ENCODE measurements at regions not wholly inside any gene's neighbourhood (a gene's known extent, or its start where the extent isn't known, plus 50 kb on each side); places are given as distances from the start of the nearest gene placed in this dataset.

DNA sequence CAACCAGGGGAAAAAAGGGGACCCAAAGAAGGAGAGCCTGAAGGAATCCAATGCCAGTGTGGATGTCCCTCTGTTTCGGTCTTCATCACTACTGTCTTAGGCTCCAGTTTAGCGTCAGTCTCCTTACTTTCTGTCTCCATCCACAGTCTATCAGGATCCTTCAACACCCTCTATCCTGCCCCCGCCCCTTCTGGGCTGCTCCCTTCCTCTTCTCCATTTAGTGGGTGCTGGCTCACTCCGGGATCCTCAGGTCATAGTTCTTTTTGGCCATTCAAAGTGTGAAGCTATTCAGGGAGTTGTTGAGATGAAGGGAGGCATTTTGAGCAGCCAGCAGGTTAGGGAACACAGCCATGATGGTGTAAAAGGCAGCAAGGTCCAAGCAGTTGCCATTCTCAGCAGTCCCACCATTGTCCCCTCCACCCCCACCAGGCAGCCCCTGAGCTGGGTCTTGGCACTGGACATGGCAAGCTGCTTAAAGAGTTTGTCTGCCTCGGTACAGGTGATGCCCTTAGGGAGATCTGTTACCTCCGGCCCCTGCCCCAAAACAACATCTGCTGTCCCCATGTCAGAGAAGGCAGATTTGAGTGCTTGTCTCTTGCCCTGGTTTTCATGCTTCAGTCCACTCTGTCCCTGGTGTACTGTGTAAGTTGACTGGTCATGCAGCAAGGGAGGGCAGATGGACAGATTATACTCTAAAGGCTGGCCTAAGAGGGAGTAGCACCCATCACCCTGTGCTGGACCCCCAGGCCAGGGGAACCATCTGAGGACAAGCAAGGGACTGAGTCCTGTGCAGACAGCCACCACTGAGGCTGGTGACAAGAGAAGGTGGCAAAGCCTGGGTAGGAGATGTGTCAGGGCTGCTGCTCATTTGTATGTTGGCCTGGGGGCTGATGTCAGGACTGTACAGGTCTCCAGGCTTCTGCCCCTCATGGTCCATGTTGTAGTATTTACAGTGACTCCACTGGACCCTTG is 842.0 kb downstream of the HACE1 start:
- DNase-seq: no peak

DNA sequence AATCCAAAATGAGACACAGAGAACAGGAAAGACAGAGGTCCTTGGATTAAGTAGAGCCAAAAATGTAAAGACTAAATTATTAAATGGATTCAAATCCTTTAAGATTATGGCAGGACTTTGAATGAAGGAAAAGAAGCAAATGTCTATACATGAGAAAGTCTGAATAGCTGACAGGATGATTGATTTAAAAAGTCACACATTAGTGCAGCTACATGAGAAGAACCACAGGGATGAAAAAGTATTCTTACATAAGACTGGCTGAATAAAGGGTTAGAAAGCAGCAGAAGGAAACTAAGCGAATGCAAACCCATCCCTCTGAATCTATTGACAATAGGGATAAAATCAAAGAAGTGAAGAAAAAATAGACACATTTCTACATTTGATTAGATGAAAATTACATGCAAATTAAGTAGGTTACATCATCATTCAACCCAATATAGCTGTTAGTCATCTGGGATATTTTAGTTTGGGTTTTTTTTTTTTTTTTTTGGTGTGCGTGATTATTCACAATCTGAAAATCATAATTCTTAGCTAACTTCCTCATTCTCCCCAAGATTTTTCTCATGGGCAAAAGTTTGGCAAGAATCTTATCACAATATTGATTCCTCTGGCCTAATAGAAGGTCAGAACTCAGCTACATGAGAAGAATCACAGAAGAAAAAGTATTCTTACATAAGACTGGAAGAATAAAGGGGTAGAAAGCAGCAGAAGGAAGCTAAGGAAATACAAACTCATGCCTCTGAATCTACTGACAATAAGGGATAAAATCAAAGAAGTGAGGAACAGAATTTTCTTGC is 845.4 kb downstream of the HACE1 start:
- no peak for DNase-seq

DNA sequence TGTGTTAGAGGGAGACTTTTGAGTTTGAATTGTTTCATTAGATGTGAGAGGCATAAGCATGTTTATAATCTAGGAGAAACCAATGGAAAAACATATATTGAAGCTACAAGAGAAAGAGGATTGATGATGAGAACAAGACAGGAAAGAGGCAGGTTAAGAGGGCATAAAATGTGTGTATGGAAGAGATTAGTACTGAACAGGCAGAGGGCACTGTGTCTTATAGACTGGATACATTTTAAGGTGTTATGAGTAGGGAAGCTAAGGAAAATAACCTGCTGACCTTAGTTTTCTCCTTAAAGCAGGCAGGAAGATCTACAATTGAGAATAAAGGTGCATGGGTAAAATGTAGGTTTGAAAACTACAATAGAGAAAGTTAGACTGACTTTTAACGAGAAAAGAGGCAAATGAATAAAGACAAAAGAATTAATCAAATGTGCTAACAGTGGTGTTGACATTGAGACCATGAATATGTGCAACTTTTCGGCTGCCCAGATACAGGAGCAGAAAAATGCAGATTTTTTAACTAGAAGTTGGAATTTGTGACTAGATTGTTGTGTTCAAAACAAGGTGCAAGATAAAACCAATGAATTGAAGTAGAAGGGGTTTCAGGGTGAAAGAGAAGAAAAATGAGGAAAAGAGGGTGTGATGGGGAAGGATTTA is 846.3 kb downstream of the HACE1 start:
- no peak for DNase-seq

DNA sequence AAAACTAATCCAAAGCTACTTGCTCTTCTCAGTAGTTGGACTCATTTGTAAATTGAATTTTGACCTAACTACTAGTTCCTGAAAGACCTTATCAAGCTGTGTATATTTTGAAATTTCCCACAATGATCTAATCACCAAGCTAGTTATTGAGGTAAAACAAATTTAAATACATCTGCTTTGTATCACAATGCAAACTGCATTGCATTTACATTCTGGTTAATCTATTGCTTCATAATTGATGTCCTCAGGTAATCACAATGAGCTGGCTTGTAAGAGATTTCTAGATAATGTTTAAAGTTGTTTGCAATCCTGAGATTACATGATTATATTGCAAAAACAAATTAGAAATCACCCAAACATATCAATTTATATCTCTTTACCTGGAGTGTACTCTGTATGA is 848.8 kb downstream of the HACE1 start:
- no peak for DNase-seq

DNA sequence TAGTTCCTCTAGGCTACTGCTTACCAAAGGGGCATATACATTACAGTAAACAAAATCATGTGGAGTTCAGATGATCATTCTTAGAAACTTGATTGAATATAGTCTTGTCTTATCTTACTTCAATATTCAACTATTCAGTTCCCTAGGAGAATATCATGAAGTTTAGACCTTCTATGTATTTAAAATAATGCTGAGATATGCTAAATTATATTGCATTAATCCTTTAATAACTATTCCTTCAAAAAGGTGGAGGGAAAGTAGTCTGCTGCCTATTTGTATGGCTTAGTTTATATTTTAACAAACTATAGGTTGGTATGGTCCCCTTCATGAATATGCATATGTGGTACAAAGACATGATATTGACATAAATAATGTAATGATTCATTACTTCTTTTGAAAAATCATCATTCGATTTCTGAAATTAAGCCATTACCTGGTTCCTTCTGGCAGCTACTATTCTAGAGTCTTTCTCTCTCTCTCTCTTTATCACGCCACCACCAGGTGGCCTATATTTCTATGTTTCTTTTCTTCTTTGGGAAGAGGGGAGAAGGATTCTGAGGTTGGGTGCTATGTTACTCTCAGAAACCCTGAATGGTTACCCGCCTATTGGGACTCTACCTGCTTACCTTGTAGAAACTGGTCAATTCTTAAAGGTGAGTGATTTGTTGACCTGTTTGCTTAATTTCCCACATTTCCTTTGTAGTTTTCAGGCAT is 855.8 kb downstream of the HACE1 start:
- DNase-seq: no peak

DNA sequence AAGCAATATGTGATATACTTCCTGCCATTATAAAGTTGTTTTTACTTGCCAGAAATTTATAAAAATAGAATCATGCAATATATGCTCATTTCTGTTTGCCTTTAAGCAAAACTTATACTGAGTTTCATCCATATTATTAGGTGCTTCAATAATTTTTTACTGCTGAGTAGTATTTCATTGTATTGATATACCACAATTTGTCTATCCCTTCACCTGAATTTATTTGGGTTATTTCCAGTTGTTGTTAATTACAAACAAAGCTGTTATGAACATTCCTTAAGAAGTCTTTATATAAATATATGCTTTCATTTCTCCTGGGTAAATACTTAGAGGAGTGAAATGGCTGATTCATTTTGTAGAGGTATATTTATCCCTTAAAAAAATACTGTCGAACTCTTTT is 864.1 kb downstream of the HACE1 start:
- DNase-seq: no peak

DNA sequence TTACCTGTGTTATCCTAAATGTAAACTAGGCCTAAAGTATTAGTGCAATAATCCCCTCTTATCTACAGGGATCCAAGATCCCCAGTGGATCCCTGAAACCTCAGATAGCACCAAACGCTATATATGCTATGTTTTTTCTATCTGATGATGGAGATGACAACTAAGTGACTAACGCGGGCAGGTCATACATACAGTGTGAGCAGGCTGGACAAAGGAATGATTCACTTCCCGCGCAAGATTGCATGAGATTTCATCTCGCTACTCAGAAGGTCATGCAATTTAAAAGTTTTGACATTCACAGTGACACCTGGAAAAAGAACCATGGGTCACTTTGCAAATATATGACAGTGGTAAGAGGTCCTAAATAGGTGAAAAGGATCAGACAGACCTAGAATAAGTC is 875.9 kb downstream of the HACE1 start:
- DNase-seq: no peak

DNA sequence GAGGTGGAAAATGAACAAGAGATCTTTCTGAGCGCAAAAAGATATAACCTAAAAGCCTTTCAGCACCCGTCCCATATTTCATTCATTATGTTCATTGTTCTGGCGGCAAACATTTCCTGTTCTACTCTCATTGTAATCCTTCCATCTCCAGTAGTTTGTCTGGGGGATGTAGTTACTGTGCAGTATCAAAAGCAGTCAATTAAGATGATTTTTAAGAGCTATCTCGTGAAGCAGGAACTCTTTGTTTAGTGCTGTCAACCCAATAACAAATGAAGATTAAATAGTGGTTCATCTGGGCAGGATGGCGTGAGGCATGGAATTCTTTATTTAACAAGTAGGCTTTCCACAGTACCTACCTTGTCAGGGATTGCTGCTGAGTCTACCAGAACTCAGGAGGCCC is 876.7 kb downstream of the HACE1 start:
- DNase-seq: no peak

DNA sequence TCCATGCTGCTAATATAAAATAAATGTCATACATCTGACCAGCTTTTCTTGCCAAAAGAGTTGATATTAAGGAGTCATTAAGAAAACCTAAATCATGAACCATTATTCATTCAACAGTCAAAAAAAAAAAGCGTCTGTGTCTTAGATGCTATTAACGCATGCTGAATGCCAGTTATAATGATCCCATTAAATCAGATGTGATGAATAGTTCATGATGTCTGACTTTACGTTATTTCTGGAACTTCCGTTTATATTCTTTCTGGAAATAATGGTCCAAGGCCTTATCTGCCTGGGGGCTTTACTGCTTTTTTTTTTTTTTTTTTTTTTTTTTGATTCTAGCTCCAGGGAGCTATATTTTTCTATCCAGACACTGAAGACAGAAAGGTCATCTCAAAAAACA is 877.1 kb downstream of the HACE1 start:
- no peak for DNase-seq

DNA sequence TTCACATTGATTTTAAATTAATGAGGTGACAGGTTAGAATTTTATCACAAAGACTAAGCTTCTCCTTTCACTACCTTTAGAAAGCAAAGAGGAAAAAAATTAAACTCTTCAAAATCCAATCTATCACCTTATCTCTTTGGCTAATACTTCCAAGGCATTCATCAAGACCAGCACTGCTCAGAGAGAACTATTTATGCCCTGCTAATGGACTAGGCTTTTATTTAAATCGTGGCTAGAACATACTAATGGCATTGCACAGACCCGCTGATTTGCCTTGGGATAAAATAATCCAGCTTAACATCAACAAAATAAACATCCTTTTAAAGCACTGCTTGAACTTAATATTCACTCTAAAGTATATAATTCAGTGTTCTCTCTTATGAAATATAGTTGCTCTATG is 880.4 kb downstream of the HACE1 start:
- DNase-seq: no peak

DNA sequence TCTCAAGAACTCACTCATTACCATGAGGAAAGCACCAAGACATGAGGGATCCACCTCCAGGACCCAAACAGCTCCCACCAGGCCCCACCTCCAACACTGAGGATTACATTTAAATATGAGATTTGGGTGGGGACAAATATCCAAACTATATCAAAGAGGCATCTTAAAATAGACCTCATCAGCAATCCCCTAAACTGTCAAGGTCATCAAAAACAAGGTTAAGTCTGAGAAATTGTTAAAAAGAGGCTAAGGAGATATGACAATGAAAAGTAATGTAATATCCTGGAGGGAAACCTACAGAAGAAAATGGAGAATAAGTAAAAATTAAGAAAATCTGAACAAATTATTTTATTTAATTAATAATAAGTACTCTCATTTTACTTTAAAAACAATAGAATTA is 922.3 kb downstream of the HACE1 start:
- no peak for DNase-seq

DNA sequence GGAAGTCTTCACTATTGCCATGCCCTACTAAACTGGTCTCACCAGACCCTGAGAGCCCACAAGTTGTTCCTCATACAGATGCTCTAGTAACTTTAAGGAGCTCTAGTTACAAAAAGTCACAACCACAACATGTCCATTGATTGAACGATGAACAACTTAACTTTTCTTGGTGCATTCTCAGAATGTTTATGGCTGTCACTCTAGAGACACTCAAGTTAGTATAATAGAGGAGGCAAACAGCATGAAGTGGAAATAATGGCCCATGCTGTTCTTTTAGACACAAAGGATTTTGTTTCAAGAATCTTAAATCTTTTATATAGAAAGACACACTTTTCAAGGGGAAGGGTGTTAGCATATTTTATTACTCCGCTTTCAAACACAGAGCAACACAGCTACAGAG is 934.4 kb downstream of the HACE1 start:
- no peak for DNase-seq

DNA sequence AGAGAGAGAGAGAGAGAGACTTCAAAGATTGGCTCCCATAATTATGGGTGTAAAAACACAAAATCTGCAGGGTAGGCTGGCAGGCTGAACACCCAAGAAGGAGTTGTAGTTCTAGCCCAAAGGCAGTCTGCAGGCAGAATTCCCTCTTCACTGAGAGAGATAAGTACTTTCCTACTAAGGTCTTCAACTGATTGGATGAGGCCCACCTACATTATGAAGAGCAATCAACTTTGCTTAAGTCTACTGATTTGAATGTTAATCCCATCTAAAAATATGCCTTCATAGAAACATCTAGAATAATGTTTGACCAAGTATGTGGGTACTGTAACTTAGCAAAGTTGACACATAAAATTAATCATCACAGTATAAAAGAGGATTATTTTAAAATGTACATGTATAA is 949.7 kb downstream of the HACE1 start:
- DNase-seq: no peak

DNA sequence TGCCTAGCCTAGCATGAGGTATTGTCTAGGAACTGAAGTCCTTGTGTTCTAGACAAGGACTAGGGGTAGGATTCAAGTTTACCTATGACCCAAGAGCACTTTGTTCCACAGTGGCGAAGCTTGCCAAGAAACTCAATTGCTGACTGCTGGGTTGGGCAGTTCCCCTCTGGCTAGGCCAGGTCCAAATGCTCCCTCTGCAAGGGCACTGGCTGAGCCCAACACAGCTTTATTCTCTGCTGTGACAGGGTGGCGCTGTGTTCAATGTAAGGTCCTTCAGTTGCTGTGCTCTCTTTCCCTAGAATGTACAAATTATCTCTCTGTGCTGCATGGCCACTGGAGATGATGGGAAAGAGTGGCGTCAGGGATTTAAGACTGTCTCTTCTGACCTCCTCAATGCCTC is 950.8 kb downstream of the HACE1 start:
- no peak for DNase-seq

DNA sequence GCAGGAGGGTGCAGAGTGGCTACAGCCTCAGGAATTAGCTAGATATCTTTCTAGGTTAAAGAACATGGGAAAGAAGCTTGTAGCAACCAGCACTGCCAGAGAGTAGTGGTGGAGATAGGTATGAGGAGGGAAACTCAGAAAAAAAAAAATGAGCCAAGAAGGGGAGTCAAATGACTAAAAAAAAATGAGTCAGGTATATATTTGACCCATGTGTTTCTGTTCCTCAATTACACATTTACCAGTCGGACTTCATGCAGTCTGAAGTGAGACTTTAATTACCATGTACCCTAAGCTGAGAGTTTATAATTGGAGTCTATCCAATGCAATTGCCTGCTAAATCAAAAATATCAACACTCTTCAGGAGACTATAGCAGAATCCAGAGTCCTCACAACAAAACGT is 964.6 kb downstream of the HACE1 start:
- DNase-seq: no peak

DNA sequence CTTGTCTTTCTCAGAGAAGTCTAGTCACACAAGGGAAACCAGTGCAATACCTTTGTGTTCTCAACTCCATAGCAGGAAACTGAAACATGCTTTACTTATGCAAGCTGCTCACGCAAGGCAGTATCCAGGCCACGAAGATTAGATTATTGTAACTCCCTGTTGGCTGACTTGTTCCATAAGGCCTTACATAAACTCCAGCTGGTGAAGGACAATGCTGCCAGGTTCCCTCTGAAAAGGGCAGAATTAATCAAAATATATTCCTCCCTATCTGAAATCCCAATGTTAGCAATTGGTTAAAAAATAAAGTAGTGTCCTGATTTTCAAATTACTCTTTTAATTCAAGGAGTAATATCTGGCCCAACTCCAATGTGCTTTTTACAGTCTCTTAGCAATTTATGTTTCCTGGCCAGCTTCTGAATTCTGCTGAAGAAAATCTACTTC is 966.6 kb downstream of the HACE1 start:
- no peak for DNase-seq

DNA sequence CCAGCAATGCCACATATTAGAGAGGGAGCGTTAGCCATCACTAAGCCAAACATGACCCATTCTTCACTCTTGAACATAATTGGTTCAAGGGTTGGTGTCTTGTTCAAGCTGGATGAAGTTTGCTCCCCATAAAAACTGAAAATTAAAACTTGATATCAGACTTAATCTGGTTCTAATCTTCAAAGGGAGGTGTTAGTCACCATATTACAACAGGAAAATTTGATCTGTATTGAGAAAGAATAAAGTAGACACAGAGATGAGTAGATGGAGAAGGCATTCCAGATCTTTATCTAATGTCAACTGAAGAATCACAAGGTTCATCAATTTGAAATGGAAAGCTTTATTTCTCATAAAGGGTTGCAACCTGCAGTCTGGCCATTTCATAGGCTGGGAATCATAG is 972.8 kb downstream of the HACE1 start:
- no peak for DNase-seq

DNA sequence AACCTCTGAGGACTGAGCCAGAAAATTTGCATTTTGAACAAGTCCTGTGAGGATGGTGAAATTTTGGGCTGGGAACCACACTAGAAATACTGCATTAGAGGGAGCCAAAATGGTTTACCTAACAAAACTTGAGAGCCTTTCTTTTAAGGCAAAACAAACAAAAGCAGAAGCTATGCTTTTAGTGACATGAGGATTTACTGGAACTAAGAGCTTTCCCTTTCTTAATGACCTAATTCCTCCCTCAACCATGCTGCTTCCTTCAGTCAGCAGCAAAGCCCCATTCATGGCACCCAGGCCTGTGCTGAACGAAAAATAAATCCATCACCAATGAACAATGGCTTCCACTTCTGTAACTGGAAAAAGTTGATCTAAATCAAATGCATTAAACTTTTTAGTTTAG is 974.3 kb downstream of the HACE1 start:
- DNase-seq: no peak

DNA sequence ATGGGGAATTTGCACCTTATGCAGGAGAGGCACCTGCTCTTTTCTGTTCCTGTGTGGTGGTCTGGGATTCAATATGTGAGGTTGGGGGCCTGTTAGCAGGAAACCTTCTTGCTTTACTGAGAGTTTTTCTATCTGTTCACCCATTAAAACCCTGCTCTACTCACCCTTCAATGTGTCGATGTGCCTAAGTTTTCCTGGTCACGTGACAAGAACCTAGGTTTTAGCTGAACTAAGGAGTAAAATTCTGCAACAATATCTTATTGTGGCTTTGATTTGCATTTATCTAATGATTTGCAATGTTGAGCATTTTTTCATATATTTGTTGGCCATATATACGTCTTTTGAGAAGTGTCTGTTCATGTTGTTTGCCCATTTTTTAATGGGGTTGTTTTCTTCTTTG is 979.9 kb downstream of the HACE1 start:
- DNase-seq: no peak

DNA sequence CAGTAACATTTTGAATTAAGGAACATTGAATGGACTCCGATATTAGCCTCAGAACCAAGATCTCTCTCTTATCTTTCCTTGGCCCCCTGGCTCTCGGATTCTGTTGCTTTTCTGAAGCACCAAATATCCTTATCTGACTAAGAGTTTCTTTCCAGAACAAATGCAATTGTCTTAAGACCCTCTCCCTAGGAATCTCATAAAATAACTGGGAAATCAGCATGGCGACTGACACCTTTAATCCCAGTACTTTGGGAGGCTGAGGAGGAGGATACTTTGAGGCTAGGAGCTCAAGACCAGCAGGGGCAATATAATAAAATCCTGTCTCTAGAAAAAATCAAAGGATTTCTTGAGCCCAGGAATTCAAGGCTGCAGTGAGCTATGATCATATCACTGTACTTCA is 984.5 kb downstream of the HACE1 start:
- DNase-seq: no peak

DNA sequence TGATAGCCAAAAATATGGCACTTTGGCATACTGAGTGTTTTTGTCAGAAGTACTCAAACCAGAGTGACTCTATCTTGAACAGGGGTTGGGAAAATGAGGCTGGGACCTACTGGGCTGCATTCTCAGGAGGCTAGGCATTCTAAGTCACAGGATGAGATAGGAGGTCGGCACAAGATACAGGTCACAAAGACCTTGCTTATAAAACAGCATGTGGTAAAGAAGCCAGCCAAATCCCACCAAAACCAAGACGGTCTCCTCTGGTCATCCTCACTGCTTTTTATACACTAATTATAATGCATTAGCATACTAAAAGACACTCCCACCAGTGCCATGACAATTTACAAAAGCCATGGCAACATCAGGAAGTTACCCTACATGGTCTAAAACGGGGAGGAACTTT is 985.1 kb downstream of the HACE1 start:
- DNase-seq: no peak

DNA sequence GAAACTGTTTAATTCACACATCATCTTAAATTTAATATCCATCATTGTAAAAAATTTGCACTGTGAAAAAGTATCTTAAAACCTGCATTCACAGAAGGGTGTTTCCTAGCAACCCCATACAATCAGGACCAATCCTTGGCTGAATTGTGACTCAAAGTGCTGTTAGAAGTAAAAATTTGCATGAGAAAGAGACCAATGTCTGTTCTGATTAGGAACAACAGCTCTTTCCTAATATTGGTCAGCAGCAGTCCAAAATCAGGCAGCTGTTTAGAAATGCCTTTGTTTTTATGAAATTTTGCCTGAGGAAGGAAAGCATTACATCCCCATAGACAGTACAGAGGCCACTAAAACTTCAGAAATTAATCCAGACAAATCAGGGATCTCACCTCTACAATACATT is 987.0 kb downstream of the HACE1 start:
- no peak for DNase-seq

DNA sequence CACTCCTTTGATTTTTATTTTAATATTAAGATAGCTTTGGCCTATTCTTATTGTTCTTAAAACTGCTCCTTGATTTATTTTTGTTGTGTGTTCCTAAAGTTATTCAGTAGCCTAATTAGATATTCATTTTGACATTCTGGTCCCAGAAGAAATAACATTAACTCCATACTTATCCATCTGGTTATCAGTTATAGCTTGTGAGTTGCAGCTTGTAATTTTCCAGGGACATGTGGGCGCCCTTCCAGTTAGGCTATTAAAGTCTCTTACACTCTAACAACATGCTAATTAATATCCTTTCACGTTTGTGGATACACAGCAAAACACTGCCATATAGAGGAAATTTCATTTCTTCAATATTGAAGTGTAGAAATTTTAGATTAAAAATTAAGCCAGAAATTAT is 987.5 kb downstream of the HACE1 start:
- no peak for DNase-seq

Data from stimulated activated CD4-positive, alpha-beta T cell treated with anti-CD3 and anti-CD28 coated beads, Interleukin-15, amount 100 ng/mL, for 24 hours (primary cell).